CD4-positive, alpha-beta T cell (primary cell): ENCODE measurements at regions not wholly inside any gene's neighbourhood (a gene's known extent, or its start where the extent isn't known, plus 50 kb on each side); places are given as distances from the start of the nearest gene placed in this dataset.

Experiments used
- ATAC-seq: fragments of 200-7000 bp; cut with Tn5 transposase; one replicate; pipeline ENCODE4 v1.10.0; 2022; ENCODE audit warnings: mild to moderate bottlenecking; ENCODE audit not compliant: poor library complexity
- CTCF ChIA-PET: fragments of 350-600 bp; sonication (Branson Sonifier 250); formaldehyde crosslinking; loops from one replicate; lab custom pipeline; 2021; ENCODE audit warnings: antibody characterized with exemption, inconsistent platforms; lab: Charles Lee
- POLR2A ChIA-PET: fragments of 350-600 bp; sonication (Branson Sonifier 250); formaldehyde crosslinking; loops from one replicate; lab custom pipeline; 2021; ENCODE audit warnings: antibody characterized with exemption, inconsistent platforms; lab: Charles Lee
- DNase-seq, 14 experiments: peaks; one replicate each; pipeline ENCODE4 v3.0.0-alpha.2; 2013 to 2020; ENCODE audit warnings: mixed read lengths in 2 of 14
- H3K27ac ChIP-seq, 2 donors: one replicate each; pipeline versions ENCODE4 v1.5.1 to v1.7.0; 2013; ENCODE audit warnings: low read length in 2 of 2, low read depth in 1 of 2, mild to moderate bottlenecking in 1 of 2
- H3K27me3 ChIP-seq, 2 experiments: 1 replicate in 1 of 2; 2 replicates in 1 of 2; pipeline versions ENCODE4 v1.6.1 to v1.7.0; 2013; ENCODE audit warnings: low read length in 2 of 2, control low read depth in 1 of 2, mild to moderate bottlenecking in 1 of 2, moderate library complexity in 1 of 2; ENCODE audit not compliant: insufficient read depth in 2 of 2, control insufficient read depth in 1 of 2
- H3K36me3 ChIP-seq: one replicate; pipeline ENCODE4 v1.6.1; 2013; ENCODE audit warnings: low read length, control low read depth; ENCODE audit not compliant: insufficient read depth
- H3K4me1 ChIP-seq: one replicate; pipeline ENCODE4 v1.6.1; 2013; ENCODE audit warnings: low read length, control low read depth; ENCODE audit not compliant: insufficient read depth
- H3K4me3 ChIP-seq: one replicate; pipeline ENCODE4 v1.5.1; 2013; ENCODE audit warnings: mild to moderate bottlenecking, low read length, moderate library complexity
- H3K9me3 ChIP-seq, 2 experiments: 1 replicate in 1 of 2; 2 replicates in 1 of 2; pipeline versions ENCODE4 v1.6.1 to v1.7.0; 2013; ENCODE audit warnings: low read length in 2 of 2, mild to moderate bottlenecking in 2 of 2, control low read depth in 1 of 2, moderate library complexity in 1 of 2; ENCODE audit not compliant: control insufficient read depth in 1 of 2, insufficient read depth in 1 of 2
- H3K27ac Mint-ChIP-seq: one replicate; pipeline ENCODE4 v1.8.0; 2020; ENCODE audit warnings: mixed read lengths
- H3K27me3 Mint-ChIP-seq: one replicate; pipeline ENCODE4 v1.8.0; 2021; ENCODE audit warnings: mixed read lengths
- H3K36me3 Mint-ChIP-seq: one replicate; pipeline ENCODE4 v1.8.0; 2021; ENCODE audit warnings: low read depth, mixed read lengths
- H3K4me1 Mint-ChIP-seq: one replicate; pipeline ENCODE4 v1.8.0; 2021; ENCODE audit warnings: low read depth, mixed read lengths
- H3K4me3 Mint-ChIP-seq: one replicate; pipeline ENCODE4 v1.8.0; 2020; ENCODE audit warnings: mild to moderate bottlenecking, mixed read lengths
- H3K9me3 Mint-ChIP-seq: one replicate; pipeline ENCODE4 v1.8.0; 2020; ENCODE audit warnings: mixed read lengths
- intact Hi-C, 2 experiments: fragments of 100-400 bp; cut with DNase I in 1 of 2; cut with micrococcal nuclease in 1 of 2; formaldehyde crosslinking; loops; one replicate each; pipeline versions ENCODE4 v1.15.1 to v1.9.0; 2023 to 2025; cut with DNase I, micrococcal nuclease
- TF ChIP-seq, protein P1 (sequence below): fragments of 200-600 bp; IDR thresholded peaks from one replicate; pipeline ENCODE4 v1.8.0; 2022; ENCODE audit warnings: antibody characterized with exemption, mild to moderate bottlenecking

DNA sequence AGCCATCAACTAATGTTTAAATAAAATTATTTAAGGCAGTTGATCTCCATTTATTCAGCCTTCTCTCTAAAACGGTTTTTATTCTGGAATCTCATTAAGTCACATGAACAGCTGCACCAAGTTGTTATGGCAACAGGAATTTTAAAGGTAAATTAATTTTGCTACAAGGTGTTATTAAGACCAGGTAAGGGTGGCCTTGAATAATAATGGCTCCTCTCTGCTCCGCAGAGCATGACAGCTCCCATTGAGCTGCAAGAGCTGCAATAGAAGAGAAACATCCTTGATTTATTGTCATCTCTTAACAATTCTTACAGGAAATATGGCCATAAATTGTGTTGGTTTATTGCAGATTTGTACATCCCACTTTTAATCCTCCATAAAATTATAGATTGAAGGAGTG, 165.8 kb downstream of the KLF6 start:
- intact Hi-C loops: no loop called here
- DNase-seq (no peak), ATAC-seq (no peak)
- ChIA-PET POLR2A (no interaction called here), CTCF (no interaction called here)
- Histone ChIP-seq H3K27ac (no peak overlapping the region), H3K4me3 (no peak overlapping the region), H3K36me3 (no peaks in the 10 kb centered on the region), H3K27me3 (no peaks in the 10 kb centered on the region), H3K4me1 (peaks cover 5% of the 10 kb centered on the region), H3K9me3 (peaks cover 0 to 7% of the 10 kb centered on the region in 2 experiments)
- H3K27me3 Mint-ChIP-seq: no peaks in the 10 kb centered on the region
- H3K9me3 Mint-ChIP-seq: peaks cover 7% of the 10 kb centered on the region
- H3K36me3 Mint-ChIP-seq: no peaks in the 10 kb centered on the region
- TF ChIP-seq, protein P1, sequence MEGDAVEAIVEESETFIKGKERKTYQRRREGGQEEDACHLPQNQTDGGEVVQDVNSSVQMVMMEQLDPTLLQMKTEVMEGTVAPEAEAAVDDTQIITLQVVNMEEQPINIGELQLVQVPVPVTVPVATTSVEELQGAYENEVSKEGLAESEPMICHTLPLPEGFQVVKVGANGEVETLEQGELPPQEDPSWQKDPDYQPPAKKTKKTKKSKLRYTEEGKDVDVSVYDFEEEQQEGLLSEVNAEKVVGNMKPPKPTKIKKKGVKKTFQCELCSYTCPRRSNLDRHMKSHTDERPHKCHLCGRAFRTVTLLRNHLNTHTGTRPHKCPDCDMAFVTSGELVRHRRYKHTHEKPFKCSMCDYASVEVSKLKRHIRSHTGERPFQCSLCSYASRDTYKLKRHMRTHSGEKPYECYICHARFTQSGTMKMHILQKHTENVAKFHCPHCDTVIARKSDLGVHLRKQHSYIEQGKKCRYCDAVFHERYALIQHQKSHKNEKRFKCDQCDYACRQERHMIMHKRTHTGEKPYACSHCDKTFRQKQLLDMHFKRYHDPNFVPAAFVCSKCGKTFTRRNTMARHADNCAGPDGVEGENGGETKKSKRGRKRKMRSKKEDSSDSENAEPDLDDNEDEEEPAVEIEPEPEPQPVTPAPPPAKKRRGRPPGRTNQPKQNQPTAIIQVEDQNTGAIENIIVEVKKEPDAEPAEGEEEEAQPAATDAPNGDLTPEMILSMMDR: no peak
- H3K4me3 Mint-ChIP-seq: no peak overlapping the region
- peaks cover 14% of the 10 kb centered on the region for H3K4me1 Mint-ChIP-seq
- no peak overlapping the region for H3K27ac Mint-ChIP-seq

GRCh38 chr10:3616880-3617279, 168.1 kb downstream of the KLF6 start:
- peaks cover 9% of the 10 kb centered on the region for H3K9me3 Mint-ChIP-seq
- TF ChIP-seq, protein P1: no peak
- no peak overlapping the region for H3K27ac ChIP-seq
- no peaks in the 10 kb centered on the region for H3K4me1 Mint-ChIP-seq
- no peak for ATAC-seq
- H3K36me3 Mint-ChIP-seq: no peaks in the 10 kb centered on the region
- intact Hi-C loops: no loop called here
- ChIA-PET CTCF (interaction anchor here (0.7 kb wide), 2 partner anchors 259 to 1232 kb away, joined by 3 to 4 read pairs; no protein-coding TSS in a partner anchor), POLR2A (no interaction called here)
- H3K4me3 ChIP-seq: no peak overlapping the region
- no peaks in the 10 kb centered on the region for H3K36me3 ChIP-seq
- H3K4me3 Mint-ChIP-seq: no peak overlapping the region
- H3K27me3 ChIP-seq: no peaks in the 10 kb centered on the region
- H3K9me3 ChIP-seq: peaks cover 0 to 7% of the 10 kb centered on the region in 2 experiments
- no peaks in the 10 kb centered on the region for H3K4me1 ChIP-seq
- H3K27ac Mint-ChIP-seq: no peak overlapping the region
- no peaks in the 10 kb centered on the region for H3K27me3 Mint-ChIP-seq
- DNase-seq: no peak

- TF ChIP-seq, protein P1: no peak
- Histone ChIP-seq H3K4me3 (no peak overlapping the region), H3K9me3 (peaks cover 0 to 16% of the 10 kb centered on the region in 2 experiments), H3K36me3 (no peaks in the 10 kb centered on the region), H3K4me1 (no peaks in the 10 kb centered on the region), H3K27ac (no peak overlapping the region), H3K27me3 (no peaks in the 10 kb centered on the region)
- Mint-ChIP-seq H3K27ac (no peak overlapping the region), H3K4me1 (no peaks in the 10 kb centered on the region), H3K9me3 (peaks cover 21% of the 10 kb centered on the region), H3K36me3 (peaks cover 11% of the 10 kb centered on the region), H3K4me3 (no peak overlapping the region), H3K27me3 (no peaks in the 10 kb centered on the region)
- DNase-seq: no peak
- ATAC-seq: no peak
- ChIA-PET POLR2A (no interaction called here), CTCF (no interaction called here)
- intact Hi-C loops: no loop called here
Observed at GRCh38 chr10:3613318-3613717, 171.7 kb downstream of the KLF6 start.
